HFFc6 (cell line): ENCODE measurements at regions not wholly inside any gene's neighbourhood (a gene's known extent, or its start where the extent isn't known, plus 50 kb on each side); places are given as distances from the start of the nearest gene placed in this dataset.

Source experiments
- DNase-seq: peaks from one replicate; pipeline ENCODE4 v3.0.0-alpha.2; 2018
- H3K27ac Mint-ChIP-seq: 2 replicates; pipeline ENCODE4 v1.8.0; 2020; ENCODE audit warnings: mild to moderate bottlenecking, mixed read lengths
- H3K27me3 Mint-ChIP-seq: 2 replicates; pipeline ENCODE4 v1.8.0; 2021; ENCODE audit warnings: mild to moderate bottlenecking, moderate library complexity, mixed read lengths; ENCODE audit not compliant: insufficient read depth
- H3K36me3 Mint-ChIP-seq: 2 replicates; pipeline ENCODE4 v1.8.0; 2021; ENCODE audit warnings: low read depth, mixed read lengths
- H3K4me1 Mint-ChIP-seq: 2 replicates; pipeline ENCODE4 v1.8.0; 2020; ENCODE audit warnings: low read depth, mixed read lengths
- H3K4me3 Mint-ChIP-seq: 2 replicates; pipeline ENCODE4 v1.8.0; 2020; ENCODE audit warnings: mild to moderate bottlenecking, moderate library complexity, mixed read lengths
- H3K9me3 Mint-ChIP-seq: 2 replicates; pipeline ENCODE4 v1.8.0; 2020; ENCODE audit warnings: mild to moderate bottlenecking, mixed read lengths
- TF ChIP-seq, protein P1 (sequence below): fragments of 200-600 bp; sonication (generic); IDR thresholded peaks from 2 replicates; pipeline ENCODE4 v1.5.0; 2021; ENCODE audit warnings: antibody characterized with exemption, mild to moderate bottlenecking

DNA sequence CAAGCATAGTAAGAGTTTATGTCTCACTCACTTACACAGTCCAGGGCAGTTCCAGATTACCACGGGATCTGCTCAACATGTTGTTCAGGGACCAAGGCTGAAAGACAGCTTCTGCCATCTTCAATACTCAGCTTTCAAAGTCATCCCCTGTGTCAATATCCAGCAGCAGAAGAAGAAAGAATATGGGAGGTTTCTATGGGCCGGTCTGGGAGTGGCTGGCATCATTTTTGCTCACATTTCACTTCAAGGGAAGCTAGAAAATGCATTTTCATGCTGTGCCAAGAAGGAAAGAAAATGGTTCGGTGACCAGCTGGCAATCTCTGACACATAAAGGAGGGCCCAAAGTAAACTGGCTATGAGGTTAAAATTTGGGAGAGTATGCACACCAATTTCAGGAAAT, 211.5 kb upstream of the KLF3 start:
- Mint-ChIP-seq H3K27ac (no peak overlapping the region), H3K36me3 (no peaks in the 10 kb centered on the region), H3K4me3 (no peak overlapping the region), H3K4me1 (no peaks in the 10 kb centered on the region), H3K27me3 (peaks cover 21% of the 10 kb centered on the region), H3K9me3 (no peaks in the 10 kb centered on the region)
- DNase-seq: no peak
- TF ChIP-seq, protein P1, sequence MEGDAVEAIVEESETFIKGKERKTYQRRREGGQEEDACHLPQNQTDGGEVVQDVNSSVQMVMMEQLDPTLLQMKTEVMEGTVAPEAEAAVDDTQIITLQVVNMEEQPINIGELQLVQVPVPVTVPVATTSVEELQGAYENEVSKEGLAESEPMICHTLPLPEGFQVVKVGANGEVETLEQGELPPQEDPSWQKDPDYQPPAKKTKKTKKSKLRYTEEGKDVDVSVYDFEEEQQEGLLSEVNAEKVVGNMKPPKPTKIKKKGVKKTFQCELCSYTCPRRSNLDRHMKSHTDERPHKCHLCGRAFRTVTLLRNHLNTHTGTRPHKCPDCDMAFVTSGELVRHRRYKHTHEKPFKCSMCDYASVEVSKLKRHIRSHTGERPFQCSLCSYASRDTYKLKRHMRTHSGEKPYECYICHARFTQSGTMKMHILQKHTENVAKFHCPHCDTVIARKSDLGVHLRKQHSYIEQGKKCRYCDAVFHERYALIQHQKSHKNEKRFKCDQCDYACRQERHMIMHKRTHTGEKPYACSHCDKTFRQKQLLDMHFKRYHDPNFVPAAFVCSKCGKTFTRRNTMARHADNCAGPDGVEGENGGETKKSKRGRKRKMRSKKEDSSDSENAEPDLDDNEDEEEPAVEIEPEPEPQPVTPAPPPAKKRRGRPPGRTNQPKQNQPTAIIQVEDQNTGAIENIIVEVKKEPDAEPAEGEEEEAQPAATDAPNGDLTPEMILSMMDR: no peak

DNA sequence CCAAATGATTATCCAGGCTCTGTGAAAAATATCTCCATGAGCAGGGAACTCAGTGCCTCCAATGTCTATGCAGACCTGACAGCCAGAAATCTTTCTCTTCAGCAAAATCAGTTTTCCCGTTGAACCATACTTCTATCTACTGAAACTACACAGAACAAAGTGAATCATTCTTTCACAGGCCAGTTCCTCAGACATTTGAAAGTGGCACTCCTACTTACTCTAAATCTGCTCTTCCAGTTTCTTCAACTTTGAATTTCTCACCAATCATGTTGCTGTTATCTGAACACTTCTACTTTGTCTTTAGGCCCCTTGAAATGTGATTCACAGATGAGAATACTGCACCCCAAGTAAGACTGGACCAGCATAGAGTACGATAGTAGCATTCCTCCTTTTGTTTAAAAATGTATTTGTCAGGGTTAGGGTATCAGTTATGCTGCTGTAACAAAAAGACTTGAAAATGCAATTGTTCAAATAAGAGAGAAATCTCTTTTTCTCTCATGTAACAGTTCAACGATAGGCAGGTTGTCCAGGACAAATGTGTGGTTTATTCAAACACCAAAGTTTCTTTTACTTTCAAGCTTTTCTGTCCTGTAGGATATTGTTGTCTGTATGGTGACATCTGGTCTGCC, 210.6 kb upstream of the KLF3 start:
- Mint-ChIP-seq H3K36me3 (no peaks in the 10 kb centered on the region), H3K4me3 (no peak overlapping the region), H3K9me3 (no peaks in the 10 kb centered on the region), H3K27ac (no peak overlapping the region), H3K27me3 (peaks cover 19% of the 10 kb centered on the region), H3K4me1 (no peaks in the 10 kb centered on the region)
- no peak for DNase-seq
- TF ChIP-seq, protein P1: no peak

DNA sequence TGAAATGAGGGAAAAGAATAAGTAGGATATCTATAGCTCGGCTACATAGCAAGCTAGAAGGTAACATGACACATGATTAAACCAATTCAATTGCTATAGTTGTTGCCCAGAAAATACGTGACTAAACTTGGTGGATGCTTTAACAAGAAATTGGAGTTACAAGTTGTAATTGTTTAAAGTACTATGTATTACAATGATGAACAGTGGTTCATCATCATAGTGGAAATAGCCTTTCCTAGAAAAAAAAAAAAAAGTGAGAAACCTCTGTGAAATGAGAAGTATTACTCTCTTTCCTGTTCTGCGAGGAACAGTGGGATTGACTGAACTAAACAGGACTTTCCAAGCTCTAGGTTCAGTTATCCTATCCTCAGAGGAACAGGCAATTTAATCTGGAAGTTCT, 209.7 kb upstream of the KLF3 start:
- TF ChIP-seq, protein P1: no peak
- no peak overlapping the region for H3K4me3 Mint-ChIP-seq
- no peak for DNase-seq
- peaks cover 19% of the 10 kb centered on the region for H3K27me3 Mint-ChIP-seq
- H3K27ac Mint-ChIP-seq: no peak overlapping the region
- H3K36me3 Mint-ChIP-seq: no peaks in the 10 kb centered on the region
- H3K9me3 Mint-ChIP-seq: no peaks in the 10 kb centered on the region
- no peaks in the 10 kb centered on the region for H3K4me1 Mint-ChIP-seq

DNA sequence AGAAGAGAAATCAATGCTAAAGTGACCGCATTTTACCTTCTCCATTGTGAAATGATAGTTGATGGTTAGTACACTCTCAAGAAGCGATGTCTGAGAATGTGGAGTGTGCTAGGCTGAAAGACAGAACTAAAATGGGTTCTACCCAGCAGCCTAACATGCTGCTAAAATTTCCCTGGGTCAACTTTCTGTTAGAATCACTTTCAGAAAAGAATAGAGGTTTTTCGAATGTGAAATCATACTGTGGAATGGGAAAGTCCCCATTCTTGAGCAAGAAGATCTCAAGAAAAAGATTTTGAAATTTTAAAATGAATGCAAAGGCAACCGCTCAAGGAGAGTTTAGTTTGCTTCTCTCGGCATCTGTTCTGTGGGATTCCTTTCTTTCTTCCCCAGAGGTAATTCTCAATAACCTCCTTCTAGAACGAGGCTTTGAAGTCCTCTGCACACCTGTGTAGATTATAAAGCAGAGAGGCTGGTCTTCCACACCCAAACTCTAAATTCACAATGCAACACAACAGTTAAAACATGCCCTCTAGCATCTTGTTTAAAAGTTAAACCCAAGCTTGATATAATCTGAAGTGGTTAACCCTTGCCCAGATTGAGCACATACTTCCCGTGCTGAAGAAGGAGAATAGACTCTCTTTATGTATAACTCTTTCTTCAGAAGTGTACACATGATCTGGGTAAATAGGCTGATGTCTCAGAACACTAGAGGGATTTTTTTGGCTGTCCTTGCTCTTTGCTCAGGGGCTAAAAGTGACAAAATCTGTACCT, 208.7 kb upstream of the KLF3 start:
- no peak for DNase-seq
- no peaks in the 10 kb centered on the region for H3K4me1 Mint-ChIP-seq
- H3K9me3 Mint-ChIP-seq: no peaks in the 10 kb centered on the region
- no peak overlapping the region for H3K27ac Mint-ChIP-seq
- H3K36me3 Mint-ChIP-seq: no peaks in the 10 kb centered on the region
- no peak overlapping the region for H3K4me3 Mint-ChIP-seq
- H3K27me3 Mint-ChIP-seq: peaks cover 17% of the 10 kb centered on the region
- TF ChIP-seq, protein P1: no peak

DNA sequence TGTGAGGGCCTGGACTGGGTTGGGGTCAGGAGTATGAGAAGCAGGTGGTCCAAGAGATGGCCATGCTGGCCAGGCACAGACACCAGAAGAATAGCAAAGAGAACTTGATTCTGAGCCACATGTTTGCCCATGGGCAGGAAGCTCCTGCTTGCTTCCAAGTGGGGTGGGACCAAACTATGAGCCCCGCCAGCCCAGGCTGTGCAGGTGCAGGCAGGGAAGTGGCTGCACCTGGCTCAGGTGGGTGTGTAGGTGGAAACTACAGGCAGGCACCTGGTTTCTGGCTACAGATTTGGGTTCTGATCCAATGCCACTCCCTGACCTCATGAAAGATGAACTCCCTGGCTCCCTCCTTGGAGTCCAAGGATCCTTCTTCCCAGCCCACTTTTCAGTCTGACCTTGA, 207.9 kb upstream of the KLF3 start:
- H3K27ac Mint-ChIP-seq: no peak overlapping the region
- H3K4me3 Mint-ChIP-seq: no peak overlapping the region
- TF ChIP-seq, protein P1: no peak
- no peak for DNase-seq
- H3K9me3 Mint-ChIP-seq: no peaks in the 10 kb centered on the region
- H3K36me3 Mint-ChIP-seq: no peaks in the 10 kb centered on the region
- H3K4me1 Mint-ChIP-seq: no peaks in the 10 kb centered on the region
- peaks cover 17% of the 10 kb centered on the region for H3K27me3 Mint-ChIP-seq
